ENCODE measurements at regions not wholly inside any gene's neighbourhood (a gene's known extent, or its start where the extent isn't known, plus 50 kb on each side); places are given as distances from the start of the nearest gene placed in this dataset.

DNA sequence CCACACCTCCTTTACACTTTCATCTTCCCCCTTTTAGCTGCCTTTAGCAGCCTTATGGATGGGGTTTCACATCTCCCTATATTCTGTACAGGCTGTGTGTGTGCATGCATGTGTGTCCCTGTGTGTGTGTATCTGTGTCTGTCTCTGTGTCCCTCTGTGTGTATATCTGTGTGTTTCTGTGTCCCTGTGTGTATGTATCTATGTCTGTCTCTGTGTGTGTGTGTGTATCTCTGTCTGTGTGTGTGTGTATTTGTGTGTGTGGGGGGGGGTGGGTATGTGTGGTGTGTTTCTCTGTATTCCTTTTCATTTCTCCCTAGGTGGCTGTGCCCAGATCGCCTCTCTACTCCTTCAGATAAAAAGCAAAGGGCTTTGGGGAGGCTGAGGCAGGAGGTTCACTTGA is 52.2 kb upstream of the CD83 start:
- no peak for DNase-seq

DNA sequence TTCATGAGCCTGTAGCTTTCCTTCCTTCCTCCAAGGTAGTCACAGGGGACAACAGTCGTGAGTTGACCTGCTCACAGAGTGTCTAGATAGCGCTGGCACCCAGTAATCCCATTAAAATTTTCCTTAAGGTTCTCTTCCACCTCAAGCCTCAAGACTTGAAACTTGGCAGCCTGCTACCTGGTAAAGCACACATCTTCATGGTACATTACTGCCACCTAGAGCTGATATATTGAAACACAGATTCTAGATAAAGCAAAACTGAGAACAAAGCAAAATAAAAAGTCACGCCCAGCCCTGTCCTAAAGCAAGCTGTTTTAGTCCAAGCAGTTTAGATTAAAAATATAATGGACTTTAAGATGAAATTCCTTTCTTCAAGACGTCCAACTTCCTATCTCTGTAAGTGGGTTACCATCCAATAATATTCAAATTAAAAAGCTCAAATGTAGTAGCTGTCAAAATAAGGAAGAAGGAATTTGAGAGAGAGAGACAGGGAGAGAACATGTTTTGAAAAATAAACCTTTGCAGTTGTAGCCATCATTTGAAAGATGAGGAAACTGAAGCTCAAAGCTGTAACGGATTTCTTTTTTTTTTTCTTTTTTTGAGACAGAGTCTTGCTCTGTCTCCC is 50.7 kb upstream of the CD83 start:
- DNase-seq, result peak; percentile 73

DNA sequence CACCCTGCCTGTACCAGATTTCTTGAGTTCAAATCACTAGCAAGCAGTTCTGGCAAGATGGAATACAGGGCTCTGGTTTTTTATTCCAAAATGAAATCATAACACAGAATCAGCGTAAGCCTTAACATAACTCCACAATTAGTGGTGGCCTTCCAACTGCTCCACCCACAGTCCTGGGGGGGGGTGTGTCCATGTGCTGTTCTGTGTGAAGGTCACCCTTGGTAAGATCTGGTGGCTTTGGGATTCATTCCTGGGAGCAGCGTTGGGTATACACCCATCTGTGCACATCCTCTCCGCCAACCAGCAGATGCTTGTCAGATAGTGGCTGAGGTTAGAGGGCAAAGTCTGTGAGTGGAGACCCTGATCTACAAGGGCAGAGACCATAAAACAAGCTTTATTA is 49.9 kb upstream of the CD83 start:
- DNase-seq, result no peak
